Loucy (cell line): ENCODE measurements at regions not wholly inside any gene's neighbourhood (a gene's known extent, or its start where the extent isn't known, plus 50 kb on each side); places are given as distances from the start of the nearest gene placed in this dataset.

Source experiments
- EZH2phosphoT487 ChIP-seq: fragments of 200-600 bp; IDR thresholded peaks from 2 replicates; pipeline ENCODE4 v1.6.1; 2018; ENCODE audit warnings: antibody characterized with exemption, mild to moderate bottlenecking, moderate library complexity, borderline replicate concordance
- TF ChIP-seq, protein P1 (sequence below): fragments of 200-600 bp; sonication (generic); conservative IDR thresholded peaks from 2 replicates; pipeline ENCODE4 v1.5.1; 2014; ENCODE audit warnings: mild to moderate bottlenecking, antibody characterized with exemption, low read length

DNA sequence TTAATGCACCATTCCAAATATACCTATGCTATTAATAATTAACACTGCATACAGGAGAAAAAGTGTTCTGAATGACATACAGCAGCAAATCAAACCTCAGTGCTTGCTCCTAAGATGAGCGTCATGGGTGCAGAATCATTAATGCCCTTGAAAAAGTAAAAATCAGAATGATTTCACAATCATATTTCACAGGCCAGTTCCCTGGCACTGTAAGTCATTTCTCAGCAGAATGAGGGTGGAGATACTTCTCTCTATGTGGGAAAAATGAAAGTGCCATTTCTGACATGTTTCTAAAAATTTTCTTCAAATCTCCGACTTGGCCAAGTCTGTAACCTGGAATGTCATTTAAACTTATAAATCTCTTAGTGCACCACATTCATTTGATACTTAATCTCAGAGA is 549.8 kb upstream of the AGTR1 start:
- TF ChIP-seq, protein P1, sequence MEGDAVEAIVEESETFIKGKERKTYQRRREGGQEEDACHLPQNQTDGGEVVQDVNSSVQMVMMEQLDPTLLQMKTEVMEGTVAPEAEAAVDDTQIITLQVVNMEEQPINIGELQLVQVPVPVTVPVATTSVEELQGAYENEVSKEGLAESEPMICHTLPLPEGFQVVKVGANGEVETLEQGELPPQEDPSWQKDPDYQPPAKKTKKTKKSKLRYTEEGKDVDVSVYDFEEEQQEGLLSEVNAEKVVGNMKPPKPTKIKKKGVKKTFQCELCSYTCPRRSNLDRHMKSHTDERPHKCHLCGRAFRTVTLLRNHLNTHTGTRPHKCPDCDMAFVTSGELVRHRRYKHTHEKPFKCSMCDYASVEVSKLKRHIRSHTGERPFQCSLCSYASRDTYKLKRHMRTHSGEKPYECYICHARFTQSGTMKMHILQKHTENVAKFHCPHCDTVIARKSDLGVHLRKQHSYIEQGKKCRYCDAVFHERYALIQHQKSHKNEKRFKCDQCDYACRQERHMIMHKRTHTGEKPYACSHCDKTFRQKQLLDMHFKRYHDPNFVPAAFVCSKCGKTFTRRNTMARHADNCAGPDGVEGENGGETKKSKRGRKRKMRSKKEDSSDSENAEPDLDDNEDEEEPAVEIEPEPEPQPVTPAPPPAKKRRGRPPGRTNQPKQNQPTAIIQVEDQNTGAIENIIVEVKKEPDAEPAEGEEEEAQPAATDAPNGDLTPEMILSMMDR, result no peak
- no peak for TF ChIP-seq EZH2phosphoT487
